ENCODE measurements at regions not wholly inside any gene's neighbourhood (a gene's known extent, or its start where the extent isn't known, plus 50 kb on each side); places are given as distances from the start of the nearest gene placed in this dataset.
"Not testable (repeated sequence)": the region's sequence is repeated elsewhere in the genome, so short reads cannot be mapped to it uniquely, and the experiment has no call there.

DNA sequence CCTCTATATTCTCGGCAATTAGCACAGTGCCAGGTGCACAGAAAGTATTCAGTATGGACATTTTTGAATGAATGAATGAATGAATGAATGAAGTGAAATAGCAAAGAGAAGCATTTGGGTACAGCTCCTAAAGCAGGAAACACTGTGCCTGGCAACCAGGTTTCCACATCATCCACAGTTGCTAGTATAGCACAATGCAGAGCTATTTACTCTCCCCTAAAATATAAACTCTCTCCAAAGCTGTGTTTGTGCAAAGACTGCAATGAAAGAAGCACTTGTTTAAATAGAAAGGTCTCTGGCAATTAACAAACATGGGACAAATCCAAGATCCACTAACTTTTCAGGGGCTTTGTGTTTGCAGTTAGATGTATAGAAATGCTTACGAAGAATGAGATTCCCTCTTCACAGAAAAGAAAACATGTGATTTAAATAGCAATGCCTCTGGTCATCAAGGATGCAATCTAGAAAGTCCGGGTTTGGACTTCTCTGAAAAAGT is 103.0 kb upstream of the OPCML start:
- no peak for DNase-seq

- not testable (repeated sequence) for DNase-seq
Measured at GRCh38 chr11:133628371-133628770, 96.1 kb upstream of the OPCML start.

GRCh38 chr11:133621611-133622010 is 89.3 kb upstream of the OPCML start:
- no peak for DNase-seq

DNA sequence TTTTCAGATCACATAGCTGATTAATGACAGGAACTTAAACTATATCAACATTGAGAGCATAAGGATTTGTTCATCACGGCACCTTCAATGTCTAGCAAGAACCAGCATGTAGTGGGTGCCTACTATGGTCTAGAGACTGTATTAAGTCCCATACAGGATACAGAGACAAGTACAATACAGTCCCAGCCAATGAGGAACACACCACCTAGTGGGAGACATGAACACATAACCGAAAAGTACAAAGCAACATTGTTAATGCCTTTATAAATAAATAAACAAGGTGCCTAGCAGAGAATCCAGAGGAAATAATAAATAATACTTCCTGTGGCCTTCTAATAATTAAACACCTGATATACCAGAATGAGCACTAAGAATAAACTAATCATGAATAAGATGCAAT is 87.7 kb upstream of the OPCML start:
- no peak for DNase-seq

DNA sequence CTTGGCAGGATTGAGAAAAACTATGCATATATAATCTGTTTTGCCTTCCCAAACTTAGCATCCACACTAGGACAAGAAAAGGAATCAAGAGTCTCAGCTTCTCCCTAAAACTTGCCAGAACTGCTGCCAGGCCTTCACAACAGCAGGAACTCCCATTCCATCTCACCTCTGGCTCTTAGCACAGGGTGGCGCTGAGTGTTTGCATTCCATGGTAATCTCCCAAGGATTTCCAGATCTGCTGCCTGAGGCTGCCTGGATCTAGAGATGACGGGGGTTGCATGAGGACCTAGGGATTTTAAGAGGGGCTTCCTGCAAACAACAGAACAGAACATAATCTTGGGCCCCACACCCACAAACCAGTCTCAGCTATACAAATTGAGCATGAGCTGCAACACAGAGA is 87.1 kb upstream of the OPCML start:
- DNase-seq = no peak

DNA sequence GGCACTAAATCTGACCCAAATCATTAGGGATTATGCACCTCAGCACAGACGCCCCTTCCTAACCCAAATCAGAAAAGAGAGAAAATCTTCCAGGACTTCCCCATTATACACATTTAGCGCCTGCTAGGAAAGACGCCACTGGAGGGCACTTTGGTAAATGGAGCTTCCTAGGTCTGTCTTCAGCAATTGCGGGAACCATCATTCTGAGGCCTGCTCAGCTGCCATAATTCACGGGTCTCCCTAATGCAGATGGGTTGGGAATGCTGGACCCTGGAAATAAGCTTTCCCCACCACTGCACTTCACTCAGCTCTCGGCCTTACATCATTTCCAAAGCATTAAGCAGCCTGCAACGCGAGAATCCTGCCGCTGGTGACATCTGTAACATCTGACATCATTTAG is 86.2 kb upstream of the OPCML start:
- no peak for DNase-seq

- DNase-seq = no peak
Measured at GRCh38 chr11:133608496-133608895, 76.2 kb upstream of the OPCML start.

DNA sequence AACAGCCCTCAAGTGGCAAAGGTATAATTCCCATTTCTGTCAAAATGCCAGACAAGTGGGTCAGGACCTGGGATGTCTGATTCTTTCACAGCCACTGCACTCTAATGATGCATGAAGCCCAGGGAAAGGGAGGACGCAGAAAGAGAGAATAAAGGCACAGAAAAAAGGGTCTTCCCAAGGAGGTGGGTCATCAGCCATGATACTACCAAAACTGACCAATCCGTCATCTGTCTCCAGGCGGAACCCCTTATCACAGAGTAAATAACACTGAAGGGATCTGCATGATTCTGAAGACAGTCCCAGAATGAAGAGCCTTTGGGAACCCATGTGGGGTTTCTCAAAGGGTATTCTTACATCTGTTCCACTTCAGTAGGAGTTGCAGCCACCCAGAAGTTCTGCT is 73.8 kb upstream of the OPCML start:
- no peak for DNase-seq

GRCh38 chr11:133605482-133605881 is 73.2 kb upstream of the OPCML start:
- no peak for DNase-seq

DNA sequence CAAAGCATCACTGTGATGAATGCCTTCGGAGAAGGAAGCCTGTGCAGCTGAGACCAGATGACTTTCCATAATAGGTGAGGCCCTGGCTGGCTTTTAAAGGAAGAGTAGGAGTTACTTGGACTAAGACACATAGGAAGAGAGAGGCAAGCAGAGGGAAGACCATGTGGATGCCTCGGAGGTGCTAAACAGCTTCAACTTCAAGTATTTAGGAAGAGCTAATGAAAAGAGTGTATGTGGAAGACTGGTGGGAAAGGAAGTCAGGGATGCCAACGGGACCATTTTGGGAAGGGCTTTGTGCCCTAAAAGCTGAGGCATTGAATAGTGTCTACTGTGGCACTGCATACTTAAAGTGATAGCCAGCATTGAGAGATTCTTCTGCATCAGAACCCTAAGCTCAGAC is 69.3 kb upstream of the OPCML start:
- DNase-seq = no peak

- DNase-seq = no peak
Measured at GRCh38 chr11:133600786-133601185, 68.5 kb upstream of the OPCML start.

DNA sequence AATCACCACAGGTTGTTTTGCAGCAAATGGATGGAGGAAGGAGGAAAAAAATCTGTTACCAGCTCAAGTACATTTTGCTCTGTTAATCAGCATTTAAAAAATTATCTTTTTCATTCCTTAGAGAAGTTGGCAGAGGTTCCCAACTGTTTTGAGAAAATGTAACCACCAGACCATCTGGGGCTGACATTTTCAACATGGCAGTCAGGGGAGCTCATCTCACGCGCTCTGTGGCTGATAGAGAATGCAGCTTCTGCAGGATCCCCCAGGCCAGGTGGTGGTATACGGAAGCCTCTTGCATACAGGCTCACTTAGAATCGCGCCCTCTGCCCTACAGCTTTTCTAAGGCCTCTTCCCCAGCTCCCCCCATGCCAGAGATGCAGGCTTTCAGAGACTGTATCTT is 68.0 kb upstream of the OPCML start:
- DNase-seq = no peak

GRCh38 chr11:133598906-133599305 is 66.6 kb upstream of the OPCML start:
- DNase-seq = no peak

DNA sequence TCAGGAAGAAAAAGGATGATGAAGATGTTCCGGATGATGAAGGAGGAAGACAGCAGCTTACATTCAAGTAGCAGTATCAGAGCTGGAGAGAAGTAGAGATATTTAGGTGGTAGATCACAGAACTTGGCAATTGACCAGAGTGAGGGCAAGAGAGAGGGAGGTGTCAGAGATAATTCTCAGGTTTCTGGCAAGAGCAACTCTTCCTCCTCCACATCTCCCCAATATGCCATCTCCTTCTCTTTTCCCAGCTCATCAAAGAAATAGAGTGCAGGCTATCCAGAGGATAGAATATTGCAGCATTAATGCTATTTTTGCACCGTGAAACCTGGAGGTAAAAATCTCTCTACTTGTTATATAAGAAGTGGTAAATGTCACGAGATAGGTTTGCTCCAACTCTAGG is 64.9 kb upstream of the OPCML start:
- DNase-seq = no peak

GRCh38 chr11:133595998-133596590 is 63.8 kb upstream of the OPCML start:
- DNase-seq = no peak

DNA sequence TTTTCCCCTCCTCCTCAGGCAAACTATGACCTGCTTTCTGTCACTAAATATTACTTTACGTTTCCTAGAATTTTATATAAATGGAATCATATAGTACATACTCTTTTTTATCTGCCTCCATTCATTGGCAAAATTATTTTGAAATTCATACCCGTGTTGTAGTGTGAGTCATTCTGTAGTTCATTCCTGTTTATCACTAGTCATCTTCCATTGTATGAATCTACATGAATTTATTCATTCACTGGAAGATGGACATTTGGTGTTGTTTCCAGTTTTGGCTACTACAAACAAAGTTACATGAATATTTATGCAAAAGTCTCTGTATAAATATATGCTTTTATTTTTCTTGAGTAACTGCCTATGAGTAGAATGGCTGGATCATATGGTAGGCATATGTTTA is 60.7 kb upstream of the OPCML start:
- no peak for DNase-seq

DNA sequence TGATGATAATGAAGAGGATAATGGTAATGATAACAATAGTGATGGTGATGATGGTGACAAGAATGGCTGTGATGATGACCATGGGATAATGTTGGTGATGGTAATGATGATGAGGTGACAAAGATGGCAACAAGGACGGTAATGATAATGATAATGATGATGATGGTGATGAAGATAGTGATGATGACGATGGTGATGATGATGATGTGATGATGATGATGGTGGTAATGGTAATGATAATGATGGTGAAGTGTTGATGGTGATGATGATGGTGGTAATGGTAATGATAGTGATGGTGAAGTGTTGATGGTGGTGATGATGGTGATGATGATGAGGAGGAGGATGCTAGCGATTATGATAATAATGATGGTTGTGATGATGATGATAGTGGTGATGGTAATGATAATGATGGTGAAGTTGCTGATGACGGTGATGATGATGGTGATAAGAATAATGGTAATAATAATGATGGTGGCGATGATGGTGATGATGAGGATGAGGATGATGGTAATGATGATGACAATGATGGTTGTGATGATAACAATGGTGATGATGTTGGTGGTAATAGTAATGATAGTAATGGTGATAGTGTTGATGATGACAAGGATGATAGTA is 54.7 kb upstream of the OPCML start:
- no peak for DNase-seq

DNA sequence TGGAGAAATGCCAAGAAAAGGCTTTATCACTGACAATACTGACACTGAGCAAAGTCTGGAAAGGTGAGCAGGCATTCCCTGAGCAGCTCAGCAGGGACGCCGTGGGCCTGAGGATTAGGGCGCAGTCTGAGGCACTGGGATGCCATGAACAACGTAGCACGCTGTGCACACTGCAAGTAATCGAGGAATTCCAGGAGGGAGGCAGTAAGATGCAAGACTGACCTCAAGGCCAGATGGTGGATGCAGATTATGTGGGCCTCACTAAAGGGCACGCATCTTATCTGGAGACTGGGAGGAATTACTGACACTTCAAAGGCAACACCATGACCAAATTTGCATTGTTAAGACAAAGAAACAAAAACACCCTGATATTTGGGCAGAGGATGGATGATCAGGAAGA is 50.4 kb upstream of the OPCML start:
- DNase-seq = no peak

- no peak for DNase-seq
Measured at GRCh38 chr11:133582326-133582725, 50.0 kb upstream of the OPCML start.

Measured in fibroblast of skin of right quadriceps (primary cell).